Thyroid gland (tissue), 4 donors: ENCODE measurements at regions not wholly inside any gene's neighbourhood (a gene's known extent, or its start where the extent isn't known, plus 50 kb on each side); places are given as distances from the start of the nearest gene placed in this dataset.
"Not testable (repeated sequence)": the region's sequence is repeated elsewhere in the genome, so short reads cannot be mapped to it uniquely, and the experiment has no call there.

ENCODE experiments used
- DNase-seq, 2 donors: peaks; one replicate each; pipeline ENCODE4 v3.0.0-alpha.2; 2019
- H3K27ac ChIP-seq, 3 donors: fragments of 200-600 bp; sonication (generic); 1 replicate in 2 of 3; 2 replicates in 1 of 3; pipeline ENCODE4 v1.5.1; 2016 to 2019; ENCODE audit warnings: mild to moderate bottlenecking in 1 of 3, moderate library complexity in 1 of 3
- H3K27me3 ChIP-seq: fragments of 200-600 bp; sonication (generic); one replicate; pipeline ENCODE4 v1.5.1; 2019
- H3K36me3 ChIP-seq, 2 donors: fragments of 200-600 bp; sonication (generic); one replicate each; pipeline ENCODE4 v1.5.1; 2016 to 2019
- H3K4me1 ChIP-seq, 2 donors: fragments of 200-600 bp; sonication (generic); one replicate each; pipeline ENCODE4 v1.5.1; 2017 to 2019
- H3K4me3 ChIP-seq, 3 donors: fragments of 200-600 bp; sonication (generic); replicated peaks in 1 of 3; 1 replicate in 2 of 3; 2 replicates in 1 of 3; pipeline ENCODE4 v1.5.1; 2016; ENCODE audit warnings: mild to moderate bottlenecking in 1 of 3
- H3K9me3 ChIP-seq: fragments of 200-600 bp; sonication (generic); one replicate; pipeline ENCODE4 v1.5.1; 2017
- CTCF ChIP-seq, 6 experiments: fragments of 200-600 bp in 3 of 6; fragments of 450-650 bp in 3 of 6; sonication (generic) in 3 of 6; IDR thresholded peaks; one replicate each; pipeline ENCODE4 v1.5.1; 2016 to 2019; ENCODE audit warnings: antibody characterized with exemption in 6 of 6, mild to moderate bottlenecking in 2 of 6, inconsistent platforms in 1 of 6, moderate library complexity in 1 of 6
- POLR2A ChIP-seq, 2 donors: fragments of 450-650 bp; IDR thresholded peaks; one replicate each; pipeline ENCODE4 v1.6.1; 2017; ENCODE audit warnings: antibody characterized with exemption in 2 of 2, mild to moderate bottlenecking in 2 of 2, moderate library complexity in 1 of 2
- WGBS, 2 donors: methylation state at CpG; one replicate each; pipeline ENCODE4 v1.1.5; 2017; 5-methylcytosine and 5-hydroxymethylcytosine counted together
- intact Hi-C: fragments of 100-400 bp; cut with DNase I; formaldehyde crosslinking; loops from one replicate; pipeline ENCODE4 v1.15.1; 2023

- Histone ChIP-seq H3K9me3 (no peaks in the 10 kb centered on the region), H3K27me3 (no peaks in the 10 kb centered on the region), H3K4me1 (no peaks in the 10 kb centered on the region), H3K36me3 (no peaks in the 10 kb centered on the region), H3K4me3 (no peak overlapping the region), H3K27ac (no peak overlapping the region)
- intact Hi-C loops, result no loop called here
- DNase-seq, result no peak
- TF ChIP-seq POLR2A (IDR thresholded peaks at IDR 0.05) (no peak), CTCF (IDR thresholded peaks at IDR 0.05) (no peak)
Measured at GRCh38 chr4:66157594-66157993, 487.3 kb upstream of the EPHA5 start.

GRCh38 chr4:66130042-66130441 lies 459.8 kb upstream of the EPHA5 start:
- no peak overlapping the region for H3K4me3 ChIP-seq
- intact Hi-C loops, result no loop called here
- H3K4me1 ChIP-seq, result no peaks in the 10 kb centered on the region
- 71 to 76% methylated on average over 6 of the region's 6 CpGs for WGBS, 2 donors
- no peak overlapping the region for H3K27ac ChIP-seq
- H3K27me3 ChIP-seq, result no peaks in the 10 kb centered on the region
- no peaks in the 10 kb centered on the region for H3K36me3 ChIP-seq
- H3K9me3 ChIP-seq, result no peaks in the 10 kb centered on the region
- DNase-seq, result no peak
- TF ChIP-seq POLR2A (IDR thresholded peaks at IDR 0.05) (no peak), CTCF (IDR thresholded peaks at IDR 0.05) (no peak)

- Histone ChIP-seq H3K9me3 (no peaks in the 10 kb centered on the region), H3K27ac (no peak overlapping the region), H3K4me1 (no peaks in the 10 kb centered on the region), H3K36me3 (no peaks in the 10 kb centered on the region), H3K4me3 (no peak overlapping the region), H3K27me3 (no peaks in the 10 kb centered on the region)
- WGBS, 2 donors, result 82 to 84% methylated on average over 1 of the region's 1 CpG
- DNase-seq, result no peak
- no peak for TF ChIP-seq POLR2A (IDR thresholded peaks at IDR 0.05)
- no peak for TF ChIP-seq CTCF (IDR thresholded peaks at IDR 0.05)
- intact Hi-C loops, result no loop called here
Measured at GRCh38 chr4:66123831-66124413, 453.6 kb upstream of the EPHA5 start.

GRCh38 chr4:66123190-66123589 lies 452.9 kb upstream of the EPHA5 start:
- no peak for DNase-seq
- no peak for TF ChIP-seq POLR2A (IDR thresholded peaks at IDR 0.05)
- TF ChIP-seq CTCF (IDR thresholded peaks at IDR 0.05), result no peak
- Histone ChIP-seq H3K27ac (no peak overlapping the region), H3K9me3 (no peaks in the 10 kb centered on the region), H3K36me3 (no peaks in the 10 kb centered on the region), H3K27me3 (no peaks in the 10 kb centered on the region), H3K4me1 (no peaks in the 10 kb centered on the region), H3K4me3 (no peak overlapping the region)
- intact Hi-C loops, result no loop called here

DNA sequence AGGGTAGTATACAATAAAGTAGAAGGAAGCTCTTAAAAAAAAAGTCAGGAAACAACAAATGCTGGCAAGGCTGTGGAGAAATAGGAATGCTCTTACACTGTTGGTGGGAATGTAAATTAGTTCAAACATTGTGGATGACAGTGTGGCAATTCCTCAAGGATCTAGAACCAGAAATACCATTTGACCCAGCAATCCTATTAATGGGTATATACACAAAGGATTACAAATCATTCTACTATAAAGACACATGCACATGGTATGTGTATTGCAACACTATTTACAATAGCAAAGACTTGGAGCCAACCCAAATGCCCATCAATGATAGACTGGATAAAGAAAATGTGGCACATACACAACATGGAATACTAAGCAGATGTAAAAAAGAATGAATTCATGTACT lies 444.9 kb upstream of the EPHA5 start:
- H3K27me3 ChIP-seq, H3K36me3 ChIP-seq, H3K4me1 ChIP-seq, H3K9me3 ChIP-seq, H3K27ac ChIP-seq, intact Hi-C loops, DNase-seq, H3K4me3 ChIP-seq: not testable (repeated sequence)

DNA sequence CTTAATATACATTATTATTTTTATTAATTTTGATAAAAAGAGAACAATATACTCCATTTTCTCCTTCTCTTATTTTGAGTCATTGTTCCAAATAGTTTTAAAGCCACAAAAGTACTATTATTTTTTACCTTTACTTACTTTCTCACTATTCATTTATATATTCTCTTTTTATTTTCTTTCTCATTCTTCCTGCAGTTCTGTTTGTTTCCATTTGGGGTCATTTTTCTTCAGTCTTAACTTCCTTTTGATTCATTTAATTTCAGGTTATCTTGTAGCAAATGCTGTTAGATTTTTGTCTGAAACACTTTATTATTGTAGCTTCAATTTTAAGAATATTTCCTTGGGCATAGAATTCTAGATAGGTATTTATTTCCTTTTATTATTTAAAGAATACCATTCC lies 438.6 kb upstream of the EPHA5 start:
- TF ChIP-seq POLR2A (IDR thresholded peaks at IDR 0.05) (no peak), CTCF (IDR thresholded peaks at IDR 0.05) (no peak)
- intact Hi-C loops, result no loop called here
- no peak for DNase-seq

More for the DNA sequence above, 438.6 kb upstream of the EPHA5 start:
- H3K4me3 ChIP-seq, result no peak overlapping the region
- H3K9me3 ChIP-seq, result no peaks in the 10 kb centered on the region
- H3K36me3 ChIP-seq, result no peaks in the 10 kb centered on the region
- no peak overlapping the region for H3K27ac ChIP-seq
- H3K4me1 ChIP-seq, result no peaks in the 10 kb centered on the region
- no peaks in the 10 kb centered on the region for H3K27me3 ChIP-seq
